ENCODE measurements at regions not wholly inside any gene's neighbourhood (a gene's known extent, or its start where the extent isn't known, plus 50 kb on each side); places are given as distances from the start of the nearest gene placed in this dataset.

GRCh38 chr2:175418224-175418835 lies 236.8 kb upstream of the ATP5MC3 start:
- no peak for TF ChIP-seq EZH2phosphoT487 (IDR thresholded peaks at IDR 0.05; ENCODE audit: insufficient read depth, low read depth)
- TF ChIP-seq EZH2 (IDR thresholded peaks at IDR 0.05; ENCODE audit: insufficient read depth, poor library complexity, severe bottlenecking), result no peak

Data from GM23248 (cell line).